ENCODE measurements at regions not wholly inside any gene's neighbourhood (a gene's known extent, or its start where the extent isn't known, plus 50 kb on each side); places are given as distances from the start of the nearest gene placed in this dataset.

GRCh38 chr4:26116057-26116456, 202.0 kb downstream of the SMIM20 start:
- POLR2A ChIA-PET: no interaction called here
- DNase-seq (ENCODE audit: low read depth): no peak
- CTCF ChIA-PET: interaction anchor here (1.1 kb wide), 1 partner anchor 20 kb away, joined by 3 read pairs; no protein-coding TSS in a partner anchor
- peaks cover 7% of the 10 kb centered on the region for H3K27me3 ChIP-seq (ENCODE audit: control insufficient read depth, insufficient read depth, low read length)
- H3K36me3 ChIP-seq (ENCODE audit: control insufficient read depth, insufficient read depth, low read length): no peaks in the 10 kb centered on the region
- H3K4me3 ChIP-seq (ENCODE audit: low read depth, low read length): no peak overlapping the region
- no peak for TF ChIP-seq CTCF (IDR thresholded peaks at IDR 0.05; ENCODE audit: insufficient read depth, low read depth, low read length)

GRCh38 chr4:26120098-26120825, 200.6 kb upstream of the RBPJ start:
- peaks cover 7% of the 10 kb centered on the region; the same call in 1 of the 2 replicates for H3K27me3 ChIP-seq (ENCODE audit: control insufficient read depth, insufficient read depth, low read length)
- H3K4me3 ChIP-seq (ENCODE audit: low read depth, low read length): no peak overlapping the region
- ChIA-PET POLR2A (no interaction called here), CTCF (interaction anchor here (0.7 to 1.4 kb wide), 2 partner anchors 11 to 22 kb away, joined by 3 to 7 read pairs; no protein-coding TSS in a partner anchor)
- no peaks in the 10 kb centered on the region for H3K36me3 ChIP-seq (ENCODE audit: control insufficient read depth, insufficient read depth, low read length)
- DNase-seq (ENCODE audit: low read depth): no peak
- TF ChIP-seq CTCF (IDR thresholded peaks at IDR 0.05; ENCODE audit: insufficient read depth, low read depth, low read length): no peak

GRCh38 chr4:26122690-26123089, 198.1 kb upstream of the RBPJ start:
- TF ChIP-seq CTCF (IDR thresholded peaks at IDR 0.05; ENCODE audit: insufficient read depth, low read depth, low read length): no peak
- CTCF ChIA-PET: interaction anchor here (0.8 kb wide), 1 partner anchor 16 kb away, joined by 3 read pairs; no protein-coding TSS in a partner anchor

GRCh38 chr4:26124753-26125321, 196.0 kb upstream of the RBPJ start:
- CTCF ChIA-PET: no interaction called here
- no peaks in the 10 kb centered on the region for H3K36me3 ChIP-seq (ENCODE audit: control insufficient read depth, insufficient read depth, low read length)
- POLR2A ChIA-PET: no interaction called here
- H3K4me3 ChIP-seq (ENCODE audit: low read depth, low read length): no peak overlapping the region
- peaks cover 7% of the 10 kb centered on the region for H3K27me3 ChIP-seq (ENCODE audit: control insufficient read depth, insufficient read depth, low read length)
- DNase-seq (ENCODE audit: low read depth): no peak
- no peak for TF ChIP-seq CTCF (IDR thresholded peaks at IDR 0.05; ENCODE audit: insufficient read depth, low read depth, low read length)

More at GRCh38 chr4:26122690-26123089, 198.1 kb upstream of the RBPJ start:
- H3K36me3 ChIP-seq (ENCODE audit: control insufficient read depth, insufficient read depth, low read length): no peaks in the 10 kb centered on the region
- POLR2A ChIA-PET: no interaction called here
- peaks cover 10% of the 10 kb centered on the region for H3K27me3 ChIP-seq (ENCODE audit: control insufficient read depth, insufficient read depth, low read length)
- DNase-seq (ENCODE audit: low read depth): no peak
- no peak overlapping the region for H3K4me3 ChIP-seq (ENCODE audit: low read depth, low read length)

GRCh38 chr4:26126143-26126718, 194.6 kb upstream of the RBPJ start:
- H3K4me3 ChIP-seq (ENCODE audit: low read depth, low read length): no peak overlapping the region
- no peak for TF ChIP-seq CTCF (IDR thresholded peaks at IDR 0.05; ENCODE audit: insufficient read depth, low read depth, low read length)
- peaks cover 5% of the 10 kb centered on the region; the same call in 1 of the 2 replicates for H3K27me3 ChIP-seq (ENCODE audit: control insufficient read depth, insufficient read depth, low read length)
- ChIA-PET CTCF (no interaction called here), POLR2A (no interaction called here)
- no peak for DNase-seq (ENCODE audit: low read depth)
- H3K36me3 ChIP-seq (ENCODE audit: control insufficient read depth, insufficient read depth, low read length): no peaks in the 10 kb centered on the region
